GM18511 (cell line): ENCODE measurements at regions not wholly inside any gene's neighbourhood (a gene's known extent, or its start where the extent isn't known, plus 50 kb on each side); places are given as distances from the start of the nearest gene placed in this dataset.
"Not testable (repeated sequence)": the region's sequence is repeated elsewhere in the genome, so short reads cannot be mapped to it uniquely, and the experiment has no call there.

Experiments used
- ATAC-seq: cut with Tn5 transposase; IDR thresholded peaks from one replicate; pipeline ENCODE4 v1.9.1; 2021; ENCODE audit warnings: mild to moderate bottlenecking, moderate library complexity; ENCODE audit not compliant: unreplicated experiment

DNA sequence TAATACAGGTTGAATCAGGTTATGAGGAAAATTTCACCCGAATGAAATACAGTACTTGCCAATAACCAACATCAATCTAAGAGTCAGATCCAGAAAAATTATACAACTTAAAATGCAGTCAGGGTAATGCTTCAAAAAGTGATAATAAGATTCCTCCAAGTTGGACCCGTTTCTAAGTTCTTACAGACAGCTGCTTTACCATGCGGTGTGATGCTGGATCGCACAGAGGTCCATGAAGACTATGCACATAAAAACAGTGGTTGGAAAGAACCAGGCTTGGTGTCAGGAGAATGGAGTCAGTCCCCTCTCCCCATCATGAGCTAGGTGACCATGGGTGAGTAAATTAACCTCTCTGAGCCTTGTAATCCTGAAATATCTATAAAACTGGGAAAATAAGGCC is 261.3 kb downstream of the QDPR start:
- no peak for ATAC-seq

DNA sequence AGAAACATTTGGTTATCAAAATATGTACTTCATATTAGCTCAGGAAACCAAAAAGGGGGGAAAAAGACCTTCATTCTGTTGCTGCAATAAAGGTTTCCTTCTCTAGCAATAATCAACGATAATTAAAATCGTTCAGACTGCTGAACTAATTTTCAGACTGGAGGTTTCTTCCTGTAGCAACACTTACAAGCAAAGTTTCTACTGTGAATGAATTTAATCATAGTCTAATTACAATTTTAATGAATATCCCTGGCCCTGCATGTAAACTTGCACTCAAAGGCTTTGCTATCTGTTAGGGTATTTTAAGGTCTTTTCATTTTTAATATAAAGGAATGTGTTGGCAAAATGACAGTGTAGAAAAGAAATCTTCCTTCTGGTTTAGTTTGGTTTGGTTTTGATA is 265.2 kb downstream of the QDPR start:
- ATAC-seq, result no peak

DNA sequence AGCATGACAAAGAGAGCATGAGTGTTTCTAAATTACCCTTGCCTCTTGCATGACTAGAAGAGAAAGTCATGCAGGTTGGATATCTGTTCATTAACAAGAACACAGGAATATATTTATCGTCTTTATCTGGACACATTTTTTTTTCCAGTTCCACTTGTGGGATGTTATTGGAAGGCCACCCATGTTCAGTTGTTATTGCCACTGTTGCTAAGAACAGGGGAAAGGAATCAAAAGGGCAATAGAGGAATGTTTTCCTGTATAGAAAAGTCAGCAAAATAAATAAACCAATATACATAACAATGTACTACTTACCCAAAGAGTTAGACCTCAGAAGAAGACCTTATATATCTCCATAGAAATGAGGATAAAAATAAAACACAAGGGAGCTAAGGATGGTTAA is 270.1 kb downstream of the QDPR start:
- ATAC-seq, result no peak

DNA sequence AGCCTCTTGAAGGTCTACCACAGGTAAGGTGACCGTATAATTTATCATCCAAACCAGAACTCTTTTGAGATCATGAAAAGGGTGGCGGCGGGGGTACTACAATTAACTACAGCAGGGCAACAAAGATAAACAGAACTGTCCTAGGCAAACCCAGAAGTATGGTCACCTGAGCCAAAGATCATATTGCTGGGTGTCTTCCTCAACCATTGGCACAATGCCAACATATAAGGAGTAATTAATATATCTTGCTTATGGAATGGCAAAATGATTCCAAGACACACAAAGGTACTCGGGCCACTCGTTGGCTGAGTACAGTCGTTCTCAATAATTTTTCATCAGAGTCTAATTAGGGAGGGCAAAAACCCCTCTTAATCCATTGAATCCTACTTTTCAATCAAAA is 273.3 kb downstream of the QDPR start:
- no peak for ATAC-seq

DNA sequence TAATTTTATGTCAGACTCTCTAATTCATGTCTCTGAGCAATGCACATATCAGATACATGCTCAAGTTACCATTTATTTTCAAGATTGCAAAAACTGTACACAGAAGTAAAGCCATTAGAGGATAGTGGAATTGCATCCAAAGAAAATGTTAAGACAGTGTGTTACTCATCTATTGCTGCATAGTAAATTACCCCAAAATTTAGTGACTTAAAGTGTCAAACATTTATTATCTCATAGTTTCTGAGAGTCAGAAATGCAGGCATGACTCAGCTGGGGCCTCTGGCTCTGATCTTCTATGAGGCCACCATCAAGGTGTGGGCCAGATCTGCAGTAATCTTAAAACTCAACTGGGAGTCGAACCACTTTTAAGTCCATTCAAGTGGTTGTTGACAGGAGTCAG is 275.2 kb downstream of the QDPR start:
- ATAC-seq, result no peak

DNA sequence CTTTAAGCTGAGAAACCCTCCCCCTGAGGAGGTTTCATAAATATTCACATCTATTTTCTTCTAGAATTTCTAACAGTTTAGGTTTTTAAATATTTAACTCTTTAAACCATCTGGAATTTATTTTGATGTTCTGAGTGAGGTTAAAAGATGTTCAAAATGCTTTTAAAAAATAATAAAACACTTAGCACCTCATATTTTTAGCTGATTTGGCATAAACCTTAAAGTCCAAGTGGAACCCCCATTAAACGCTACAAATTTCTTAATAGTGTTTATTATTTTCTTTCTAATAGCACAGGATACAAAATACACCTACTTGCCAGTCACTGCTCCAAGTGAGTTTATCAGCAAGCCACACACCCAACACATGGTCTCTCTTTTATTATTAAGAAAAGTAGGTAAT is 277.2 kb downstream of the QDPR start:
- ATAC-seq, result no peak

DNA sequence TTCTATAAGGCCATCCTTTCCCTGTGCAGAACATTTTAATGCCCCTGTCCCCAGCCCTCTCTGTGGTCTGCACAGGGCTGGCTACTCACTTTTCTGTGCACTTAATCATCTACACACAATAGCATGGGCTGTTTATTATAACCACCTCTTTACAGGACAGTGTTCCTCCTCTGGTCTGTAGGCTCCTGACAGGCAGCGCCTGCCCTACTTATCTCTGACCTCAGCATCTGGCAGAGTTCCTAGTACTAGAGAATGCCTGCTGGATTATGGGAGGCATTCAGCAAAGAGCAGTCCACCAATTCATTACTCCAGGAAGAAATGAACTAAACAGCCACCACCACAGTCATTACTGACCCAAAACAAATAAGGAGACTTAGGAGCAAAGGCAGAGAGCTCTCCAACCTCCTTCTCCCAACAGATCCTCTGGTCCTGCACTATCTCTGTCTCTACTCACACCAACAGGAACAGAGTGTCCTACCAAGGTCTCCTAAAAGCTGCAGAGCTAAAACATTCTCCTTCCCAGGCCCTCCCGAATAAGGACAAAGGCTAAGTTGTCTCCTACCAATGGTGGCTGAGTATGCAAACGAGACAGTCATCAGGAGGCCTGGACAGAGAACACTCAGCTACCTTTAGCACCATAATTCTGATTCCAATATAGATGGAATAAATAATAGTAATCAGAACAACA is 279.2 kb downstream of the QDPR start:
- no peak for ATAC-seq

DNA sequence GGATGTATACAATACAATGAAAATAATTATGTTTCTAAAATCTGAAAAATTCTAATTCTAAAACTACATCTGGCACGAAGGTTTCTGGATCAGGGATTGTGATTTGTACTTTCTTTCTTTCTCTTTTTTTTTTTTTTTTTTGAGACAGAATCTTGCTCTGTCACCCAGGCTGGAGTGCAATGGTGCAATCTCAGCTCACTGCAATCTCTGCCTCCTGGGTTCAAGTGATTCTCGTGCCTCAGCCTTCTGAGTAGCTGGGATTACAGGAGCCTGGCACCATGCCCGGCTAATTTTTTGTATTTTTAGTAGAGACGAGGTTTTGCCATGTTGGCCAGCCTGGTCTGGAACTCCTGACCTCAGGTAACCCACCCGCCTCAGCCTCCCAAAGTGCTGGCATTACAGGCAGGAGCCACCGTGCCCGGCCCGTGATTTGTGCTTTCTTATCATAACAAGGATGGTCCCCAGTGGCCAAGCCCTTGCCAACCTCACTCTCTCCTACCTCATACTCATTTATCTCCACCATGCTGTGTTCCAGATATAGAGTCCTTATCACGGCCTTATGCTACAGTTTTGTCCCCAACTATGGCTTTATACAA is 279.9 kb downstream of the QDPR start:
- not testable (repeated sequence) for ATAC-seq

DNA sequence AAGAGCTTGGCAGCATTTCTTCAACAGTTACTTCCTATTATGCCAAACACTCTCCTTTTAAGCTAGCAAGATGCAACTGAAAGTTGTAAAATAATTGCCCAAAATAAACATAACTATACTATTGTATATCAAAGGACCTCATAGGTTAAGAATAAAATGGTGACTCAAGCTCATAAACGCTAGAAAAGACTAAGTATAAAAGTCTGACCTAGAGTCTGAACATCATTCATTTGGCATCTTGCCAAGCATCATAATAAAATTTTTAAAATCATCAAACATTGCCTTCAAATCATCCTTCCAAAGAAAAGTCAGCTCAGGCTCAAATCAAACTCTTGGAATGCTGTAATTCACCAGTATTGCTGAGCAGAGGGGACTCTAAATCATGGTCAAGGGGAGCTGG is 281.2 kb downstream of the QDPR start:
- no peak for ATAC-seq

DNA sequence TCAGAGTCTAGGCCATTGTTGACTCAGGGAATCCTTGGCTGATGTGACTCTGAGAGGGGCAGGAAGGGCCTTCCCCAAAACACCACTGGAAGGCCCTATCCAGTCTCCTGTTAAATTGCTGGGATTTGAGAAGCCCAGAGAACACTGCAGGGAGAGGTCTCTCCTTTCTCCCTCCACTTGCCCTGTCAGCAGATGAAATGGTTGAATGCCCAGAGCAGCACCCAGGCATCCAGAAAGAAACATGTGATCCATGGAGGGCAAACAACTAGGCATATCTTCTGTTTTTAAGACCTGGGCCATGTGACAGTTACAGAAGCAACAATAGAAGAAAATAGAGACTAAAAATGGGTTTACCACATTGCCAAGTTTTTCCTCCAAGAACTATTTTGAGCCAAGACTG is 291.1 kb downstream of the QDPR start:
- ATAC-seq, result no peak

DNA sequence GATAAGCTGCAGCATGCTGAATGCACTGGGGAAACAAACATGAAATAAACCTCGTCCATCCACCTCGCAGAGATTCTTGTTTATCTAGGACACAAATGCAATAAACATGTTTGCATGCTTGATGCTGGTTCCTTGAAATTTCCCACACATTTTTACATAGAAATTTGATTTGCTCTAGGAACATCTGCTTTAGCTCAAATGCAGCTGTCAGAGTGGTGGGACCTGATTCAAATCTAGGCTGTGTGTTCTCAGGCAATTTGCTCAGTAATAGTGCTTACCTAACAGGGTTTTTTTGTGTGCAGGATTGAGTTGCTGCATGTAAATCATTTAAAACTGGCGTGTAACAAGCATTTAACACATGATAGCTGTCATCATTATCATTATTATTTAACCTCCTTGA is 293.1 kb downstream of the QDPR start:
- no peak for ATAC-seq

DNA sequence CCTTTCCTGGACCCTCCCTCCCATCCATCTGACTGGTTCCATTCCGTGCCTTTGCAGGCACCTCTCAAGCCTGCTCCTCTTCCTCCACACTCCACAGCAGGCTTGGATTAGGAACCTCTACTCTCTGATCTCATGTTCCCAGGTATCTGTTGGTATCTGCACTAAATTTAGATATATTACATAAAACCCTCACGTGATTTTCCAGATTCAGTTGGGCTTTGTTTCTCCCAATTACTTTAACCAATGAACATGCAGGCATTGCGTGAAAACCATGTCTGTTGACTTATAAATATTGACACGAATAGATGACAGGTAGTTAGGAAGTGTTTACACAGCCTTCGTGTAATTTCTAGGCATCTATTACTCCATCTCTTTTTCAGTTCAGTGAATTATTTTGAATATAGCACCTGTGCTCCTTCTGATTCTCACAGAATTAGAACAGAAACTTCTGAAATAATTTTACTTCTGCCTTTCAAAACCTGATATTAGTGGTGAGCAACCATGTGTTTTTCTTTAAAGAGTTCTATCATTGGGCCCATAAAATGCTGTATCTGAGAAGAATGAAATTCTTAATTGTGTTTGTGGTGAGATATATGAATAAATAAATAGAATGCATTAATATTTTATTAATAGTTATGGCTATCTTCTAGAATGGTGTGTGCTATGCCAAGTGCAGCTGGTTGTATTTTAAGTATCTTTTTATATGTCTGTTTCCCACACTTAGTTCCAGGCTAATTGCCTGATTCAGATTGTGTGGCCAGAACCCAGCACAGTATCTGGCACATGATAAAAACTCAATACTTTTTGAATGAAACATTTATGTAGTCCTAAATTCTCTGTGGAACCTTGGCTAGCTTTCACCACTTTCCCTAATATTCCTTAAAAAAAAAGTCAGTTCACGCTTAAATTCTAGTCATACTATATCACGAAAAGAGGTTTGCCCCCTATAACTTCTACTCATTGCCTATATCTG is 304.8 kb downstream of the QDPR start:
- no peak for ATAC-seq

DNA sequence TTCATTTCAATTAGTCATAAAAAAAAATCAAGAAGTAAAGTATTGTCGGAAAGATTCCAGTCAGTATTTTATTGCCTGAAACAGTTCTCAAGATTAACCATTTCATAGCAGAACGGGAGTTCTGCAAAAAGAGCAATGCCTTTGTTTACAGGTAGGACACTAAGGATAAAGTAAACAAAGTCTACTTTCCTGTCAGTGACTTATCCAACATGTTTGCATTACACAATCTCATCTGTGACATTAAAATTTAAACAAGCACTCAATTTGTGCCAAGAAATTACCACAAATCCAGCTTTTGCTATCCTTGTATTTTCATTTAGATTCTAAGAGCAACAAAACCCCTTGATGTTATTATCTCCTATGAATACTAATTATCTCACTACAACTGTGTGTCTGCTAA is 306.5 kb upstream of the LDB2 start:
- ATAC-seq, result no peak

DNA sequence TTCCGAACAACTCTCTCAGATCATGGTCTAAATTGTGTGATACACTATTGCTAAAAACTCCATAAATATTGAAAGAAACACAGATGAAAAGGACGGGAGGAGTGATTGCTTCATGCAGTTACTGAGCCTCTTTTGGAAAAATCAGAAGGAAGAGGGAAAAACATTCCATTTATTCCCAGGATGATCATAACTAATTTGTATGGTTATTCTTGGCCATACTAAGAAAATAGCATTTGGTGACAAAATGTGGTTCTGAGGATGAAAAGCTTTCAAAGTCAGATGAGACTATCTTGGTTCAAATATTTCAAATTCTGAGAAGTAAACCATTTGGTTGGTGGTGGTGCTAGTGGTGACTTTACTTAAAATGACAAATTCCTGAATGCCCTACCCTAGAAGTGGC is 305.4 kb upstream of the LDB2 start:
- no peak for ATAC-seq

DNA sequence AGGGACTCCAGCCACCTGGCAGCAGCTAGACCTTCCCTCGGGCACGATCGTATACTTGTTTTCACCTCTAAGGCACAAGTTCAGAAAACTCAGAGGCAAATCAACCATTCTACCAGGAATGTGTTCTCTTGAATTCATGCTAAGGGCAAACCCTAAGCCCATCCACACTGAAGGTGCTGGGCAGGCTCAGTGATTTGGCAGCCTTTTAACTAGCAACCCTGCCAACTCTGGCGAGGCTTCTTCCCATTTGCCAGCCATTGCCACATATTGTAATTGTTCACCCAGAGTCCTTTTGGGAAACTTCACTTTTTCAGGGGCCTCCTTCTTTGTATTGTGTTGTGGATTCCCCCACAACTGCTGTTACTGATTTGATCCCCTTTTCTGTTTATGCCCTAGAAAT is 298.6 kb upstream of the LDB2 start:
- no peak for ATAC-seq

DNA sequence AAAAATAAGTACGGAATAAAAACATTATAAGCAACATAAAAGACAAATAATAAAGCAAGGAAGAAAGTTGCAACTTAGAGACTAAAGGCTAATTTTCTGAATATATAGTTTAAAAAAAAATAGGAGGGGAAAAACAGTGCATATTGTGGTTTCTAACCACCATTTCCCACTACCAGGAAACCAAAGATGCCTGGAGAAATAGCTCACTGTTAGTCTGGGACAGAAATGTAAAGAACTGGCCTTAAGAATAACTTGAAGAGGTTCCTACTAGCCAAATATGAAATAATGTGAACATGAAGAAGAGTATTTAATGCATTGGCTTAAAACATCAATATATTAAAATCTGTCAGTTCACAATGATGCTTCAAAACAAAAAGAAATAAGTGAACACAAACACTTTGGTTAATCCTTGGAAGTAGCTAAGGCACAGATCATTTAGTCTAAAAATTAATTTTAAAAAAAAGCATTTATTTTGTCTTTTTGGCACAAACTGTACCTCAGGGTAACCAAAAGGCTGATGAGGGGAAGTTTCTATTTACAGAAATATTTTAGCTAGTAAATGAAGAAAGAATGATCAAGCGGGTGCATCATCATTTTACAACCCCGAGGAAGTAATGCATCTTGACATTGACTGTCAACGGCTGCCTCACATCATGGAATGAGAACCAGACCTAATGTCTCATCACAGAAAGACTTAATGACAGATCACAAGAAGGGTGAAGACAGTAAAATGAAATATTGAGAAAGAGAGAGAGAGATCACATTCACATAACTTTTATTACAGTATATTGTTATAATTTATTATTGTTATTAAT is 297.2 kb upstream of the LDB2 start:
- no peak for ATAC-seq

DNA sequence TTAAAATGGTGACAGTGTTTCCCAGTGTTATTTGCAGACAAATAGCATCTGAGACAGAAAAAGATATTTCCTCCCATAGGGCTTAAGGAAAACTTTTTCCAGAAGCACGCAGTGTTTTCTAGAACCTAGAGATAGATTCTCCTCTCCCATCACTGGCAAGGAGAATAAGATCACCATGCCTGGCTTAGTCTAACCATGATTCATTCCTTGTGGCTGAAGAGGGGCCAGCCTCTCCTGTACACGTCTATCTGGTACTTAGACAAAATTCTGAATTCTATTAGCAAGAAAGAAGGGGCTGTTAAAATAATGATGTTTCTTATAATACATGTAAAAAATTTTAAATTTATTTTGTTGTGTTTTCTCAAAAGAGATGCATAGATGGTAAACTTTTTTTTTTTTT is 296.1 kb upstream of the LDB2 start:
- no peak for ATAC-seq

DNA sequence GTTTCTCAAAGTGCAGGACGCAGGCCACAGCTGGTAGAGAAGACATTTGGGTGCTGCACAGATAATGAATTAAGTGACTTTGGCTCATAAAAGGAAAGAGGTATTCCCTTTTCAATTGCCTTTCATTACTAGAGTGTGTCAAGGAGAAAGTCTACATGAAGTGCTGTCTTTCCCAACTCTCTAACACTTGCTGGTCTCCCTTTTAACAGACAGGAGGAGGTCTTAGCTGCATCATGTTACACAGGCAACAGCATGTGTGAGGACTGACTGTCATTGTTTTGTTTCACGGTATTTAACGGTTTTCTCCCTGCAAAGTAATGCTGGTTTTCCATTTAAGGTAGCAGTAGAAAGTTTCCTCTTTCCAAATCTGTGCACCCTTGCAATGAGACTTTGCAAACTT is 291.3 kb upstream of the LDB2 start:
- no peak for ATAC-seq

DNA sequence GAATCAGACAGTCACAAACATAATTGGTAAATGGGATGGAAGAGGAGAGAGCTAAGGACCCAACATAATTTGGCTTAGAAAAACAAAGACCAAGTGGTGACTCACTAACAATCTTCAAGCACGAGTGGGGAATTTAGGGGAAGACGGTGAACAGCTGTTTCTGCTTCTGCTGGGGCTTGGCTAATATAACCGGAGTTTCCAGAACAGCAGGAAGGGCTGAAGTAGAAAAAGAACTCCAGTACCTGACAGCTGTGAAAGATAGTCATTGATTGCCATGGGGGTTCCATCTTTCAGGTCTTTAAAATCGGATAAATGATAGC is 290.9 kb upstream of the LDB2 start:
- no peak for ATAC-seq

DNA sequence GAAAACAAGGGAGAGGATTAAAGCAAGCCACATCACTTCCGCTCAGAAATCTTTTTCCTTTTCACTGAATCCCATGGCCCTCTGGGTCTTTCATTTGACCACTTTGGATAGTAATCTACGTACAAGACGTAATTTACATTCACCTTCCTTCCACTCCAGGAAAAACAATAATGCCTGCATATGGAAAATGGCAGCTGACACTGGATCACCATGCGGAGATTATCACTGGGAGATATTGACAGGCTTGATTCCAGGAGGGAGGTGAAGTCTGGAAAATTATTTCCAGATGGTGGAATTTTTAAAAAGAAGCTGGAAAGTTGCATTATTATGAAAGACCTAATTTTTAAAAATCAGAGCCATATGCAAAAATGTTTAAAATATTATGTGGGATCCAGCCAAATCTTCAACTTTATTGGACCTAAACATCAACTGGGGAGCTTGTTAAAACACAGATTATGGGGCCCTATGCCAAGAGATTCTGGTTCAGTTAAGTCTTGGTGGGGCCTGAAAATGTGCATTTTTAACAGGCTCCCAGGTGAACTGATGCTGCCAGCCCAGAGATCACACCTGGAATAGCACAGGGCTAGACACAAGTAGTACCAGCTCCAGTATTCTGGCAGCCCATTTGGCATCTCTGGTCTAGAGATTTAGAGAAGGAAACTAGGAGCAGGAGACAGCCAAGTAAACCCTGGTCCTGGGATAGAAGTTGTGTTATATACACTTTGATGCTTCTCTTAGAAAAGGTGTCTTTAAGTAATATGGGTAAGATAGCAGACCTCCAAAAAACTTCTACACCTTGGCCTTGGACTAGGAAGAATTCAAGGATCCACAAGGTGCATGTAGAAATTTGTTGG is 290.3 kb upstream of the LDB2 start:
- ATAC-seq, result no peak
